Tibial nerve (tissue), 4 donors: ENCODE measurements at regions not wholly inside any gene's neighbourhood (a gene's known extent, or its start where the extent isn't known, plus 50 kb on each side); places are given as distances from the start of the nearest gene placed in this dataset.
A peak's percentile ranks its signal among the peaks of the same experiment; 100 is the strongest.

Source experiments
- DNase-seq, 2 donors: peaks; one replicate each; pipeline ENCODE4 v3.0.0-alpha.2; 2019; ENCODE audit warnings: low spot score in 2 of 2
- H3K27ac ChIP-seq, 4 donors: fragments of 200-600 bp; sonication (generic) in 3 of 4; one replicate each; pipeline ENCODE4 v1.5.1; 2017 to 2019; ENCODE audit warnings: mild to moderate bottlenecking in 1 of 4
- H3K27me3 ChIP-seq, 2 donors: fragments of 200-600 bp; sonication (generic) in 1 of 2; one replicate each; pipeline versions ENCODE4 v1.5.1 to v1.6.0; 2017 to 2019
- H3K36me3 ChIP-seq, 3 donors: fragments of 200-600 bp; sonication (generic); one replicate each; pipeline ENCODE4 v1.5.1; 2018 to 2019
- H3K4me1 ChIP-seq, 4 donors: fragments of 200-600 bp; sonication (generic) in 3 of 4; one replicate each; pipeline ENCODE4 v1.5.1; 2017 to 2019
- H3K4me3 ChIP-seq, 4 donors: fragments of 200-600 bp; sonication (generic) in 3 of 4; one replicate each; pipeline ENCODE4 v1.5.1; 2017 to 2019; ENCODE audit warnings: mild to moderate bottlenecking in 1 of 4, moderate library complexity in 1 of 4
- H3K9me3 ChIP-seq, 4 donors: fragments of 200-600 bp; sonication (generic) in 3 of 4; one replicate each; pipeline ENCODE4 v1.5.1; 2017 to 2019
- EP300 ChIP-seq, 2 donors: sonication (generic); formaldehyde crosslinking; IDR thresholded peaks; one replicate each; pipeline ENCODE4 v1.6.1; 2017; ENCODE audit warnings: antibody characterized with exemption in 2 of 2, mild to moderate bottlenecking in 1 of 2
- POLR2A ChIP-seq, 2 donors: fragments of 450-650 bp; IDR thresholded peaks; one replicate each; pipeline ENCODE4 v1.6.1; 2017; ENCODE audit warnings: antibody characterized with exemption in 2 of 2, mild to moderate bottlenecking in 2 of 2, moderate library complexity in 2 of 2
- WGBS, 2 donors: methylation state at CpG; one replicate each; pipeline ENCODE4 v1.1.5; 2018; 5-methylcytosine and 5-hydroxymethylcytosine counted together
- TF ChIP-seq, protein P1 (sequence below), 5 experiments: fragments of 200-600 bp in 3 of 5; fragments of 450-650 bp in 2 of 5; sonication (generic) in 3 of 5; IDR thresholded peaks; one replicate each; pipeline ENCODE4 v1.5.1; 2016 to 2019; ENCODE audit warnings: antibody characterized with exemption in 5 of 5, mild to moderate bottlenecking in 3 of 5, moderate library complexity in 2 of 5

- Histone ChIP-seq H3K4me1 (peaks cover 0 to 19% (median 7%) of the 10 kb centered on the region in 4 donors), H3K4me3 (no peak overlapping the region), H3K27ac (peak overlapping the region in 1 of 4 donors; percentile 47), H3K9me3 (no peaks in the 10 kb centered on the region), H3K36me3 (no peaks in the 10 kb centered on the region), H3K27me3 (no peaks in the 10 kb centered on the region)
- no peak for TF ChIP-seq EP300 (IDR thresholded peaks at IDR 0.05)
- TF ChIP-seq, protein P1, sequence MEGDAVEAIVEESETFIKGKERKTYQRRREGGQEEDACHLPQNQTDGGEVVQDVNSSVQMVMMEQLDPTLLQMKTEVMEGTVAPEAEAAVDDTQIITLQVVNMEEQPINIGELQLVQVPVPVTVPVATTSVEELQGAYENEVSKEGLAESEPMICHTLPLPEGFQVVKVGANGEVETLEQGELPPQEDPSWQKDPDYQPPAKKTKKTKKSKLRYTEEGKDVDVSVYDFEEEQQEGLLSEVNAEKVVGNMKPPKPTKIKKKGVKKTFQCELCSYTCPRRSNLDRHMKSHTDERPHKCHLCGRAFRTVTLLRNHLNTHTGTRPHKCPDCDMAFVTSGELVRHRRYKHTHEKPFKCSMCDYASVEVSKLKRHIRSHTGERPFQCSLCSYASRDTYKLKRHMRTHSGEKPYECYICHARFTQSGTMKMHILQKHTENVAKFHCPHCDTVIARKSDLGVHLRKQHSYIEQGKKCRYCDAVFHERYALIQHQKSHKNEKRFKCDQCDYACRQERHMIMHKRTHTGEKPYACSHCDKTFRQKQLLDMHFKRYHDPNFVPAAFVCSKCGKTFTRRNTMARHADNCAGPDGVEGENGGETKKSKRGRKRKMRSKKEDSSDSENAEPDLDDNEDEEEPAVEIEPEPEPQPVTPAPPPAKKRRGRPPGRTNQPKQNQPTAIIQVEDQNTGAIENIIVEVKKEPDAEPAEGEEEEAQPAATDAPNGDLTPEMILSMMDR (IDR thresholded peaks at IDR 0.05) = no peak
- TF ChIP-seq POLR2A (IDR thresholded peaks at IDR 0.05) = no peak
- WGBS, 2 donors = 69 to 85% methylated on average over 5 of the region's 5 CpGs
- DNase-seq = no peak
These were observed 61.1 kb upstream of the CD44 start for GRCh38 chr11:35077709-35078469.

GRCh38 chr11:35078470-35078735, 60.6 kb upstream of the CD44 start:
- Histone ChIP-seq H3K36me3 (no peaks in the 10 kb centered on the region), H3K9me3 (no peaks in the 10 kb centered on the region), H3K4me3 (no peak overlapping the region), H3K27me3 (no peaks in the 10 kb centered on the region), H3K4me1 (peaks cover 0 to 24% (median 11%) of the 10 kb centered on the region in 4 donors), H3K27ac (no peak overlapping the region)
- DNase-seq = no peak
- TF ChIP-seq EP300 (IDR thresholded peaks at IDR 0.05) = no peak
- TF ChIP-seq, protein P1 (IDR thresholded peaks at IDR 0.05) = no peak
- WGBS, 2 donors = 100% methylated on average over 1 of the region's 1 CpG

DNA sequence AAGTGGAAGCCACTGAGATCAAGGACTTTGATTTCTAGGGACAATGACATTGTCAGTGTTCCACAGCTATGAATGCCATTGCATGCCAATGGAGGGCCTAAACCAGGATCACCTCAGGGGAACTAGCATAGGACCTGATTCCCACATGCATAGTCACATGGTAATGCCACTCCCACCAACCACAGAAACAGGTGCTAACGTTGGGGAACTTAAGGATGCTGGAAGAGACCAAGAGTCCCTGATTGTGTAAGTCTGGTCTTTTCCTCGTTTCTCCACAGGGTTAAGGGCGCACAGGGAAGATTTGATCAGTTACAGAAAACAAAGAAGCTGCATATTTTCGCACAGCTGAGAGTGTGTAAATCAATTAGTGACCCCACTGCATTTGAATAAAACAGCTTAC, 59.4 kb upstream of the CD44 start:
- Histone ChIP-seq H3K4me1 (peaks cover 0 to 35% (median 18%) of the 10 kb centered on the region in 4 donors), H3K27ac (no peak overlapping the region), H3K27me3 (no peaks in the 10 kb centered on the region), H3K36me3 (no peaks in the 10 kb centered on the region), H3K9me3 (no peaks in the 10 kb centered on the region), H3K4me3 (no peak overlapping the region)
- no peak for DNase-seq
- TF ChIP-seq POLR2A (IDR thresholded peaks at IDR 0.05) (no peak), EP300 (IDR thresholded peaks at IDR 0.05) (no peak)
- TF ChIP-seq, protein P1 (IDR thresholded peaks at IDR 0.05) = no peak
- WGBS, 2 donors = 70 to 81% methylated on average over 4 of the region's 4 CpGs

DNA sequence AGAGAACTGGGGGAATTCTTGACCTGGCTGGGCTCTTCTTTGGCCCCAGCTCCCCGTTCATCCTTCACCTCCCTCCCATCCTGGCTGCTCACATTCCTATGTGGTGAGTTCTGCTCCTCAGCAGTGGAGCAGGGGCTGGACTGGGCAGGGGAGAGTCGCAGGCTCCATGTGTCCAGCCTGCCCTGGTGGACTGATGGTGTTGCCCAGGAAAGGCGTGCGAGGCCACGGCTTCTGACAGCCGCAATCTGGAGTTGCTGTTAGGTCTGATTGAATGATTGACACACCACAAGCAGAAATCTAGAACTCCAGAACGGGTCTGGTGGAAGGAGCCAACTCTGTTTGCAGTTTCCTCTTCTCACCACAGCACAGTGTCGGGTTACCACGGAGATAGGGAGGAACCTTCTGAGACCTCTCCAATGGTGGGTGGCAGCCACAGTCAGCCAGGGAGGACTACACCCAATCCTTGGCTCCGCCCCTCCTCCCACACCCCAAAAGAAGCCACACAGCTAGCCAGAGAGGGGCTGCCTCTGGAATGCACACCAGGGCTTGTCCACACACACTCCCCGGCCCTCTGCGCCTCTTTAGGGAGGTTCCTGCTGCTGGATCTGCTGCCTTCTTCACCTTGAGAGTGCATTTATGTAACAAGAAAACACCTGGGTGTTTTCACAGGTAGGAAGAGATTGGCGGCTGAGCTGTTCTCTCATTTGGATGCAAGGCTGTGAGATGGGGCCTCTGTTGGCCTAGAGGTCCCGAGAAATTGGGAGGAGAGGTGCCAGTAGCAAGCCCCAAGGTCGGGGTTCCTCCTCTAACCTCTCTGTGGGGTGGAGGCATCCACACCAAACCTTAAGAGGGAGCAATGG, 56.4 kb upstream of the CD44 start:
- Histone ChIP-seq H3K36me3 (no peaks in the 10 kb centered on the region), H3K27me3 (no peaks in the 10 kb centered on the region), H3K4me3 (no peak overlapping the region), H3K4me1 (peaks cover 0 to 31% (median 18%) of the 10 kb centered on the region in 4 donors), H3K9me3 (no peaks in the 10 kb centered on the region), H3K27ac (peak overlapping the region in 3 of 4 donors; percentile 42 to 64 (median 47))
- TF ChIP-seq POLR2A (IDR thresholded peaks at IDR 0.05) (no peak), EP300 (IDR thresholded peaks at IDR 0.05) (no peak)
- TF ChIP-seq, protein P1 (IDR thresholded peaks at IDR 0.05) = no peak
- DNase-seq = peak; percentile 20 to 42
- WGBS, 2 donors = 51 to 68% methylated on average over 14 to 15 of the region's 15 CpGs

DNA sequence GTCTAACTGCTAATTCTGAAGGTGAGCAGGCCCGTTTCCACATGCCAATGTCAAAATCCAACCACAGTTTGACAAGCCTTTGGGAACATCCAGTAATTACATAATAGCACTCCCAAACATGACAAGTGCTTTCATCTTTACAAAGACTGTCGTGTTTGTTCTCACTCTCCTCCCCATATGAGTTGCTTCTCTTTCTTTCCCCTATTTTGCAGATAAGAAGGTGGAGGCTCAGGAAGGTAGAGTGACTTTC, 55.9 kb upstream of the CD44 start:
- H3K27me3 ChIP-seq = no peaks in the 10 kb centered on the region
- TF ChIP-seq, protein P1 (IDR thresholded peaks at IDR 0.05) = no peak
- TF ChIP-seq EP300 (IDR thresholded peaks at IDR 0.05) (no peak), POLR2A (IDR thresholded peaks at IDR 0.05) (no peak)
- no peaks in the 10 kb centered on the region for H3K9me3 ChIP-seq
- peaks cover 0 to 31% (median 18%) of the 10 kb centered on the region in 4 donors for H3K4me1 ChIP-seq
- H3K36me3 ChIP-seq = no peaks in the 10 kb centered on the region
- 46 to 50% methylated on average over 2 of the region's 2 CpGs for WGBS, 2 donors
- peak overlapping the region in 3 of 4 donors; percentile 42 to 64 (median 47) for H3K27ac ChIP-seq
- no peak overlapping the region for H3K4me3 ChIP-seq
- DNase-seq = no peak
